HepG2 (cell line): ENCODE measurements at regions not wholly inside any gene's neighbourhood (a gene's known extent, or its start where the extent isn't known, plus 50 kb on each side); places are given as distances from the start of the nearest gene placed in this dataset.

ENCODE experiments used
- ATAC-seq: fragments of 200-7000 bp; cut with Tn5 transposase; 3 replicates; pipeline ENCODE4 v1.9.1; 2020; ENCODE audit warnings: mild to moderate bottlenecking, moderate library complexity
- BruUV-seq: library from RNA; stranded (reverse); fragments of 400-500 nt; replicated peaks from 2 replicates; lab custom pipeline; 2021; lab: Mats Ljungman, UMichigan
- CTCF ChIA-PET: fragments of 300-600 bp; formaldehyde crosslinking; extraction: SDS; loops from one replicate; lab custom pipeline; 2021; ENCODE audit warnings: low total read pairs, inconsistent platforms, low intra/inter-chr PET ratio; lab: Yijun Ruan, JAX
- POLR2A ChIA-PET: fragments of 350-600 bp; sonication (Branson Sonifier 250); formaldehyde crosslinking; loops from one replicate; lab custom pipeline; 2020; ENCODE audit warnings: antibody characterized with exemption, inconsistent platforms; lab: Yijun Ruan, JAX
- DNase-seq: peaks from one replicate; pipeline ENCODE4 v3.0.0-alpha.2; 2015; ENCODE audit warnings: low spot score
- FAIRE-seq: peaks from 3 replicates; lab custom pipeline; 2011; peaks lifted over from hg19 to GRCh38; lab: Jason Lieb, UNC
- H2AFZ ChIP-seq: one replicate; pipeline ENCODE4 v1.6.1; 2011; ENCODE audit warnings: low read length, inconsistent platforms
- H3K27ac ChIP-seq: fragments of 300-600 bp; 3 replicates; pipeline ENCODE4 v1.8.0; 2011; ENCODE audit warnings: mixed run types, mild to moderate bottlenecking, mixed read lengths, low read length, inconsistent platforms; ENCODE audit not compliant: insufficient read depth; ENCODE audit errors: extremely low read length
- H3K27me3 ChIP-seq, 2 experiments: fragments of 200-600 bp in 1 of 2; 2 replicates in 1 of 2; 3 replicates in 1 of 2; pipeline versions ENCODE4 v1.6.0 to v1.8.0; 2011; ENCODE audit warnings: low read length in 2 of 2, mild to moderate bottlenecking in 2 of 2, moderate library complexity in 2 of 2, inconsistent platforms in 1 of 2; ENCODE audit not compliant: insufficient read depth in 2 of 2, control insufficient read depth in 1 of 2
- H3K36me3 ChIP-seq, 2 experiments: fragments of 200-600 bp in 1 of 2; replicated peaks in 1 of 2; 2 replicates in 1 of 2; 3 replicates in 1 of 2; pipeline versions ENCODE4 v1.5.1 to v1.8.0; 2011; ENCODE audit warnings: low read length in 2 of 2, inconsistent platforms in 1 of 2; ENCODE audit not compliant: insufficient read depth in 2 of 2, control insufficient read depth in 1 of 2
- H3K4me1 ChIP-seq: 2 replicates; pipeline ENCODE4 v1.5.1; 2012; ENCODE audit warnings: low read length, inconsistent platforms; ENCODE audit not compliant: insufficient read depth
- H3K4me2 ChIP-seq: 2 replicates; pipeline ENCODE4 v1.6.0; 2011; ENCODE audit warnings: low read depth, low read length, inconsistent platforms
- H3K4me3 ChIP-seq, 3 experiments: fragments of 200-600 bp in 1 of 3; sonication (generic), shearing (Covaris generic) in 1 of 3; replicated peaks in 1 of 3; 2 replicates each; pipeline ENCODE4 v1.5.1; 2011 to 2016; ENCODE audit warnings: low read length in 3 of 3, inconsistent platforms in 2 of 3, low read depth in 2 of 3, mild to moderate bottlenecking in 2 of 3, control low read depth in 1 of 3, mixed read lengths in 1 of 3; ENCODE audit not compliant: insufficient read depth in 1 of 3
- H3K79me2 ChIP-seq: one replicate; pipeline ENCODE4 v1.6.1; 2011; ENCODE audit warnings: low read length, inconsistent platforms; ENCODE audit not compliant: insufficient read depth
- H3K9ac ChIP-seq: 2 replicates; pipeline ENCODE4 v1.6.0; 2011; ENCODE audit warnings: mild to moderate bottlenecking, low read depth, low read length, inconsistent platforms; ENCODE audit not compliant: insufficient read depth
- H3K9me3 ChIP-seq: 2 replicates; pipeline ENCODE4 v1.5.1; 2012; ENCODE audit warnings: mild to moderate bottlenecking, low read length
- H4K20me1 ChIP-seq: 2 replicates; pipeline ENCODE4 v1.6.0; 2011; ENCODE audit warnings: inconsistent platforms, mild to moderate bottlenecking, low read length, moderate library complexity; ENCODE audit not compliant: insufficient read depth
- HDAC6 ChIP-seq: fragments of 200-600 bp; sonication (generic); IDR thresholded peaks from 2 replicates; pipeline ENCODE4 v1.7.0; 2017; ENCODE audit warnings: mild to moderate bottlenecking, antibody characterized with exemption, low read length, low read depth
- KAT2B ChIP-seq: fragments of 150-350 bp; IDR thresholded peaks from 2 replicates; pipeline ENCODE4 v1.6.1; 2014; ENCODE audit warnings: low read depth, low read length, borderline replicate concordance
- NFKB2 ChIP-seq: sonication (generic); formaldehyde crosslinking; IDR thresholded peaks from 2 replicates; pipeline ENCODE4 v1.4.0; 2020; ENCODE audit warnings: missing genetic modification reagents, borderline replicate concordance
- PBX2 ChIP-seq: IDR thresholded peaks from 2 replicates; pipeline ENCODE4 v1.6.1; 2016; ENCODE audit warnings: control low read depth
- RXRA ChIP-seq: sonication (generic); formaldehyde crosslinking; IDR thresholded peaks from 2 replicates; pipeline ENCODE4 v1.5.1; 2020; ENCODE audit warnings: missing genetic modification reagents
- ZNF678 ChIP-seq: sonication (generic); formaldehyde crosslinking; IDR thresholded peaks from 2 replicates; pipeline ENCODE4 v1.4.0; 2020; ENCODE audit warnings: mild to moderate bottlenecking, missing genetic modification reagents
- ZNF740 ChIP-seq: sonication (generic); formaldehyde crosslinking; IDR thresholded peaks from 2 replicates; pipeline ENCODE4 v1.4.0; 2020; ENCODE audit warnings: missing genetic modification reagents
- WGBS: methylation state at CpG from one replicate; pipeline ENCODE4 v1.1.6; 2017; ENCODE audit warnings: low lambda C conversion rate; 5-methylcytosine and 5-hydroxymethylcytosine counted together
- in situ Hi-C: cut with HindIII; loops from 2 replicates; pipeline ENCODE4 v1.10.0; 2017; ENCODE audit warnings: low pct_unique_long_range_greater_than_20kb; ENCODE audit not compliant: extremely low pct_ligation_motif_present
- intact Hi-C: fragments of 100-400 bp; cut with micrococcal nuclease; formaldehyde crosslinking; loops from one replicate; pipeline ENCODE4 v1.10.0; 2022; ENCODE audit not compliant: unreplicated experiment

GRCh38 chr2:203596183-203596582 lies 61.1 kb upstream of the RAPH1 start (continued):
- TF ChIP-seq PBX2 (CRISPR knock-in tag) (no peak), HDAC6 (no peak), RXRA (CRISPR knock-in tag) (no peak)

GRCh38 chr2:203599509-203599908 lies 64.4 kb upstream of the RAPH1 start:
- Histone ChIP-seq H3K79me2 (no peaks in the 10 kb centered on the region), H3K27ac (no peak overlapping the region), H3K36me3 (no peaks in the 10 kb centered on the region), H3K9ac (no peak overlapping the region), H4K20me1 (no peaks in the 10 kb centered on the region), H2AFZ (no peak overlapping the region), H3K9me3 (no peaks in the 10 kb centered on the region), H3K4me3 (no peak overlapping the region), H3K4me1 (no peaks in the 10 kb centered on the region), H3K4me2 (no peak overlapping the region), H3K27me3 (no peaks in the 10 kb centered on the region)
- BruUV-seq, result no TSS peak
- in situ Hi-C loops, result no loop called here
- 47% methylated on average over 4 of the region's 4 CpGs for WGBS
- FAIRE-seq (no peak), DNase-seq (no peak), ATAC-seq (no peak)
- intact Hi-C loops, result no loop called here
- ChIA-PET CTCF (no interaction called here), POLR2A (no interaction called here)
- TF ChIP-seq ZNF740 (CRISPR knock-in tag) (no peak), NFKB2 (no peak), ZNF678 (CRISPR knock-in tag) (no peak), KAT2B (no peak)
